Gastrocnemius medialis (tissue), 4 donors: ENCODE measurements at regions not wholly inside any gene's neighbourhood (a gene's known extent, or its start where the extent isn't known, plus 50 kb on each side); places are given as distances from the start of the nearest gene placed in this dataset.

Experiments
- CTCF ChIP-seq, 5 experiments: fragments of 450-650 bp in 3 of 5; fragments of 200-600 bp in 2 of 5; sonication (generic) in 2 of 5; IDR thresholded peaks in 4 of 5; conservative IDR thresholded peaks in 1 of 5; 1 replicate in 4 of 5; 2 replicates in 1 of 5; pipeline ENCODE4 v1.5.1; 2016 to 2019; ENCODE audit warnings: antibody characterized with exemption in 5 of 5, mild to moderate bottlenecking in 3 of 5, moderate library complexity in 3 of 5
- POLR2A ChIP-seq, 2 donors: fragments of 450-650 bp; IDR thresholded peaks; one replicate each; pipeline ENCODE4 v1.6.1; 2017; ENCODE audit warnings: antibody characterized with exemption in 2 of 2, mild to moderate bottlenecking in 2 of 2, moderate library complexity in 2 of 2

GRCh38 chr2:235162082-235162836 is 210.4 kb downstream of the SH3BP4 start:
- TF ChIP-seq CTCF (IDR thresholded peaks at IDR 0.05 in 4 of 5, conservative IDR thresholded peaks at IDR 0.05 in 1 of 5) (no peak), POLR2A (IDR thresholded peaks at IDR 0.05) (no peak)
